Heart right ventricle (tissue), 16 donors: ENCODE measurements at regions not wholly inside any gene's neighbourhood (a gene's known extent, or its start where the extent isn't known, plus 50 kb on each side); places are given as distances from the start of the nearest gene placed in this dataset.

Experiments used
- ATAC-seq, 8 donors: fragments of 200-7000 bp; cut with Tn5 transposase; one replicate each; pipeline ENCODE4 v1.9.1; 2020; ENCODE audit warnings: mild to moderate bottlenecking in 8 of 8, moderate library complexity in 8 of 8, moderate number of reproducible peaks in 1 of 8
- DNase-seq, 2 donors: peaks; one replicate each; pipeline ENCODE4 v3.0.0-alpha.2; 2020
- H3K27ac ChIP-seq, 10 donors: fragments of 200-600 bp; sonication (generic) in 2 of 10; one replicate each; pipeline versions ENCODE4 v1.5.0 to v1.8.0; 2020 to 2022; ENCODE audit warnings: mild to moderate bottlenecking in 3 of 10
- H3K27me3 ChIP-seq, 7 donors: fragments of 200-600 bp; one replicate each; pipeline ENCODE4 v1.8.0; 2021 to 2022; ENCODE audit warnings: mild to moderate bottlenecking in 2 of 7
- H3K36me3 ChIP-seq, 9 donors: fragments of 200-600 bp; sonication (generic) in 1 of 9; one replicate each; pipeline versions ENCODE4 v1.5.0 to v1.8.0; 2020 to 2022; ENCODE audit warnings: mild to moderate bottlenecking in 2 of 9
- H3K4me1 ChIP-seq, 9 donors: fragments of 200-600 bp; sonication (generic) in 1 of 9; one replicate each; pipeline versions ENCODE4 v1.5.0 to v1.8.0; 2020 to 2022; ENCODE audit warnings: mild to moderate bottlenecking in 4 of 9
- H3K4me3 ChIP-seq, 10 donors: fragments of 200-600 bp; sonication (generic) in 2 of 10; one replicate each; pipeline versions ENCODE4 v1.5.0 to v1.8.0; 2020 to 2022; ENCODE audit warnings: mild to moderate bottlenecking in 7 of 10, moderate library complexity in 2 of 10
- H3K9me3 ChIP-seq, 11 donors: fragments of 200-600 bp in 10 of 11; sonication (generic) in 2 of 11; one replicate each; pipeline versions ENCODE4 v1.5.0 to v1.8.0; 2013 to 2022; ENCODE audit warnings: mild to moderate bottlenecking in 2 of 11, control low read depth in 1 of 11, moderate library complexity in 1 of 11
- CTCF ChIP-seq, 9 donors: fragments of 200-600 bp; sonication (generic) in 2 of 9; IDR thresholded peaks; one replicate each; pipeline versions ENCODE4 v1.5.0 to v1.8.0; 2021 to 2022; ENCODE audit warnings: antibody characterized with exemption in 9 of 9, mild to moderate bottlenecking in 5 of 9, moderate library complexity in 1 of 9
- WGBS, 2 donors: extraction: QIAGEN DNeasy Blood & Tissue Kit; methylation state at CpG; one replicate each; pipeline ENCODE4 v1.1.7; 2013; ENCODE audit warnings: inconsistent platforms in 1 of 2; 5-methylcytosine and 5-hydroxymethylcytosine counted together
- intact Hi-C, 10 donors: fragments of 100-400 bp; cut with DNase I; formaldehyde crosslinking; loops; one replicate each; pipeline versions ENCODE4 v1.11.1 to v1.14.2; 2022
- donor health status: Arrhythmogenic right ventricular cardiomyopathy.
- donor health status: ischemic (EF 13 %, LVEDD 7.1; RV severe dilation, severe dysfunction).
- donor health status: healthy with polysubstance abuse.
- donor health status: DM: no; HTN: yes; CAD: no.
- donor health status: DM: no; HTN: no; CAD: no.
- donor health status: ischemic (EF 25% LVEDD 6.9; RV normal size, moderate dysfunction).
- donor health status: ischemic (EF 25% LVEDD 5.7; RV mildly dilated, moderate dysfunction).
- donor health status: healthy.
- donor health status: DM: yes; HTN: yes; CAD: no.
- donor health status: Ischemic cardiomyopathy.
- donor health status: ischemic (EF 35%, LVEDD 5.7; RV mildly dilated, moderate dysfunction).
- donor health status: nonischemic (EF 11% LVEDD 7.7; RV severe dilation, severe dysfunction).
- donor health status: DM: yes; HTN: yes; CAD: no.
- donor health status: PGD.
- donor health status: ischemic (EF 29% LVEDD 5.4; RV normal size, mild dysfunction).
- donor health status: nonischemic (EF 23%, LVEDD 6.1; RV moderate dilation, normal function).

GRCh38 chr12:85659754-85660530 lies 176.3 kb downstream of the RASSF9 start:
- ATAC-seq = no peak
- WGBS, 2 donors = 60 to 70% methylated on average over 7 of the region's 7 CpGs
- intact Hi-C loops = no loop called here

GRCh38 chr12:85661461-85662206 lies 174.6 kb downstream of the RASSF9 start:
- Histone ChIP-seq H3K4me1 (no peaks in the 10 kb centered on the region), H3K36me3 (no peaks in the 10 kb centered on the region), H3K27ac (no peak overlapping the region), H3K9me3 (peaks cover 0 to 16% (median 0%) of the 10 kb centered on the region in 11 donors), H3K27me3 (no peaks in the 10 kb centered on the region), H3K4me3 (no peak overlapping the region)
- WGBS, 2 donors = 78 to 87% methylated on average over 4 of the region's 4 CpGs
- intact Hi-C loops = no loop called here
- TF ChIP-seq CTCF (IDR thresholded peaks at IDR 0.05) = no peak
- no peak for DNase-seq
- ATAC-seq = no peak

More at GRCh38 chr12:85659754-85660530, 176.3 kb downstream of the RASSF9 start:
- DNase-seq = no peak
- no peak for TF ChIP-seq CTCF (IDR thresholded peaks at IDR 0.05)
- Histone ChIP-seq H3K27ac (no peak overlapping the region), H3K36me3 (no peaks in the 10 kb centered on the region), H3K4me3 (no peak overlapping the region), H3K9me3 (peaks cover 0 to 16% (median 0%) of the 10 kb centered on the region in 11 donors), H3K4me1 (no peaks in the 10 kb centered on the region), H3K27me3 (no peaks in the 10 kb centered on the region)

GRCh38 chr12:85662207-85662602 lies 174.0 kb downstream of the RASSF9 start:
- Histone ChIP-seq H3K27me3 (no peaks in the 10 kb centered on the region), H3K36me3 (no peaks in the 10 kb centered on the region), H3K4me3 (no peak overlapping the region), H3K9me3 (peaks cover 0 to 16% (median 0%) of the 10 kb centered on the region in 11 donors), H3K27ac (no peak overlapping the region), H3K4me1 (no peaks in the 10 kb centered on the region)
- DNase-seq = no peak
- ATAC-seq = no peak
- intact Hi-C loops = no loop called here
- no peak for TF ChIP-seq CTCF (IDR thresholded peaks at IDR 0.05)

GRCh38 chr12:85663631-85664030 lies 172.6 kb downstream of the RASSF9 start:
- WGBS, 2 donors = 76 to 81% methylated on average over 5 of the region's 5 CpGs
- Histone ChIP-seq H3K4me3 (no peak overlapping the region), H3K27me3 (no peaks in the 10 kb centered on the region), H3K4me1 (no peaks in the 10 kb centered on the region), H3K27ac (no peak overlapping the region), H3K36me3 (no peaks in the 10 kb centered on the region), H3K9me3 (peaks cover 0 to 10% (median 0%) of the 10 kb centered on the region in 11 donors)
- no peak for ATAC-seq
- intact Hi-C loops = no loop called here
- no peak for DNase-seq
- TF ChIP-seq CTCF (IDR thresholded peaks at IDR 0.05) = no peak
